ENCODE measurements at regions not wholly inside any gene's neighbourhood (a gene's known extent, or its start where the extent isn't known, plus 50 kb on each side); places are given as distances from the start of the nearest gene placed in this dataset.

DNA sequence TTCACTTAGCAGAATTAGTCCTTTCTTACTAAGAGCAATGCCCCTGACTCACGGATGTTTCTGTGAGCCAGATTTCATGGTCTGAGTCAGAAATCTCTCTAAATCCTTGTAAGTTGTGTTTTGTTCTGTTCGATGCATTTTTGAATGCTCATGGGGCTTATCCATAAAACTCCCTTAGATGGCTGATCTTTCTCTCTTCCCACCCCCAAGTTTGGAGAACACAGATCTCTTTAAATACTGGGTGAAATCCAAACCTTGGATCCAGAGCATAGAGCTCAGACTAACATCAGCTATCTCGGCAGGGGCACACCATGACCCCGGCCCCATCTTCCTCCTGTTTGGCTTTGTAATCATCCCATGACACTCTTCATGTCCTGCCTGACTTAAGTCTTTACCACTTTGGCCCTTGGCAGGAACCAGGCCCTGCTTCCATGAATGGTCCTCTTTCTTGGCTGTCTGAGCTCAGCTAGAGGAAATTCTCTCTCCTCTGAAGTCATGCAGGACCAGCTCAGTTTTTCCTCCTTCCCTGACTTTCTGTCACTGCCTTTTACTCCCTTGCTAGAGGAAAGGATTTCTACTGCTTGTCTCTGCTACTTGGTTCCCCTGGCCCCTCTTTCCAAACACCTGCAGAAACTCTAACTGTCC is 120.4 kb upstream of the RAB11FIP2 start:
- H3K4ac ChIP-seq (ENCODE audit: low read depth in 1 of 2, low read length in 2 of 2) = no peak overlapping the region
- 81% methylated on average over 4 of the region's 4 CpGs for WGBS

GRCh38 chr10:118163217-118163616 is 116.5 kb upstream of the RAB11FIP2 start:
- 64% methylated on average over 5 of the region's 6 CpGs for WGBS
- Histone ChIP-seq H3K4me1 (ENCODE audit: control insufficient read depth, insufficient read depth, low read depth, low read length) (no peaks in the 10 kb centered on the region), H3K14ac (ENCODE audit: low read length in 2 of 2) (no peak overlapping the region), H2AFZ (ENCODE audit: low read depth, low read length) (no peak overlapping the region), H3K27me3 (ENCODE audit: control insufficient read depth in 1 of 2, insufficient read depth in 1 of 2, low read length in 2 of 2) (no peaks in the 10 kb centered on the region), H3K27ac (ENCODE audit: low read length, poor library complexity, severe bottlenecking) (no peak overlapping the region), H3K9me3 (ENCODE audit: control insufficient read depth, low read length) (no peaks in the 10 kb centered on the region), H3K4me2 (ENCODE audit: low read length, poor library complexity, severe bottlenecking) (no peak overlapping the region), H3K79me1 (replicated peaks; ENCODE audit: low read length, poor library complexity, severe bottlenecking) (no peaks in the 10 kb centered on the region), H2BK12ac (ENCODE audit: low read length in 2 of 2) (no peak overlapping the region), H3K4ac (ENCODE audit: low read depth in 1 of 2, low read length in 2 of 2) (no peak overlapping the region), H3K36me3 (ENCODE audit: control insufficient read depth in 1 of 2, insufficient read depth in 2 of 2, low read depth in 1 of 2, low read length in 2 of 2) (no peaks in the 10 kb centered on the region), H4K8ac (ENCODE audit: low read length) (no peak overlapping the region), H3K23ac (ENCODE audit: low read length in 2 of 2) (no peak overlapping the region), H2BK15ac (ENCODE audit: low read depth, poor library complexity, severe bottlenecking) (no peak overlapping the region), H2BK120ac (ENCODE audit: low read depth, low read length) (no peak overlapping the region), H2AK5ac (ENCODE audit: low read length, severe bottlenecking) (no peak overlapping the region), H3K18ac (ENCODE audit: low read depth in 1 of 2, low read length in 2 of 2) (no peak overlapping the region), H4K91ac (ENCODE audit: low read length) (no peak overlapping the region), H3K4me3 (ENCODE audit: insufficient read depth in 1 of 2, low read depth in 1 of 2, low read length in 2 of 2) (no peak overlapping the region), H2BK5ac (ENCODE audit: low read depth, low read length, poor library complexity, severe bottlenecking) (no peak overlapping the region), H3K9ac (ENCODE audit: low read length) (no peak overlapping the region)
- DNase-seq = no peak

More for the DNA sequence above, 120.4 kb upstream of the RAB11FIP2 start:
- Histone ChIP-seq H4K91ac (ENCODE audit: low read length) (no peak overlapping the region), H2AFZ (ENCODE audit: low read depth, low read length) (no peak overlapping the region), H2BK5ac (ENCODE audit: low read depth, low read length, poor library complexity, severe bottlenecking) (no peak overlapping the region), H3K14ac (ENCODE audit: low read length in 2 of 2) (no peak overlapping the region), H4K8ac (ENCODE audit: low read length) (no peak overlapping the region), H3K4me2 (ENCODE audit: low read length, poor library complexity, severe bottlenecking) (no peak overlapping the region), H2BK120ac (ENCODE audit: low read depth, low read length) (no peak overlapping the region), H3K9ac (ENCODE audit: low read length) (peak overlapping the region; percentile 56), H3K27ac (ENCODE audit: low read length, poor library complexity, severe bottlenecking) (no peak overlapping the region), H3K4me3 (ENCODE audit: insufficient read depth in 1 of 2, low read depth in 1 of 2, low read length in 2 of 2) (peak overlapping the region in 1 of 2 experiments; percentile 61), H3K36me3 (ENCODE audit: control insufficient read depth in 1 of 2, insufficient read depth in 2 of 2, low read depth in 1 of 2, low read length in 2 of 2) (no peaks in the 10 kb centered on the region), H2BK12ac (ENCODE audit: low read length in 2 of 2) (no peak overlapping the region), H3K79me1 (replicated peaks; ENCODE audit: low read length, poor library complexity, severe bottlenecking) (no peaks in the 10 kb centered on the region), H3K27me3 (ENCODE audit: control insufficient read depth in 1 of 2, insufficient read depth in 1 of 2, low read length in 2 of 2) (no peaks in the 10 kb centered on the region), H2AK5ac (ENCODE audit: low read length, severe bottlenecking) (no peak overlapping the region), H3K23ac (ENCODE audit: low read length in 2 of 2) (no peak overlapping the region), H3K18ac (ENCODE audit: low read depth in 1 of 2, low read length in 2 of 2) (no peak overlapping the region), H3K4me1 (ENCODE audit: control insufficient read depth, insufficient read depth, low read depth, low read length) (no peaks in the 10 kb centered on the region), H3K9me3 (ENCODE audit: control insufficient read depth, low read length) (no peaks in the 10 kb centered on the region), H2BK15ac (ENCODE audit: low read depth, poor library complexity, severe bottlenecking) (no peak overlapping the region)
- DNase-seq = no peak

DNA sequence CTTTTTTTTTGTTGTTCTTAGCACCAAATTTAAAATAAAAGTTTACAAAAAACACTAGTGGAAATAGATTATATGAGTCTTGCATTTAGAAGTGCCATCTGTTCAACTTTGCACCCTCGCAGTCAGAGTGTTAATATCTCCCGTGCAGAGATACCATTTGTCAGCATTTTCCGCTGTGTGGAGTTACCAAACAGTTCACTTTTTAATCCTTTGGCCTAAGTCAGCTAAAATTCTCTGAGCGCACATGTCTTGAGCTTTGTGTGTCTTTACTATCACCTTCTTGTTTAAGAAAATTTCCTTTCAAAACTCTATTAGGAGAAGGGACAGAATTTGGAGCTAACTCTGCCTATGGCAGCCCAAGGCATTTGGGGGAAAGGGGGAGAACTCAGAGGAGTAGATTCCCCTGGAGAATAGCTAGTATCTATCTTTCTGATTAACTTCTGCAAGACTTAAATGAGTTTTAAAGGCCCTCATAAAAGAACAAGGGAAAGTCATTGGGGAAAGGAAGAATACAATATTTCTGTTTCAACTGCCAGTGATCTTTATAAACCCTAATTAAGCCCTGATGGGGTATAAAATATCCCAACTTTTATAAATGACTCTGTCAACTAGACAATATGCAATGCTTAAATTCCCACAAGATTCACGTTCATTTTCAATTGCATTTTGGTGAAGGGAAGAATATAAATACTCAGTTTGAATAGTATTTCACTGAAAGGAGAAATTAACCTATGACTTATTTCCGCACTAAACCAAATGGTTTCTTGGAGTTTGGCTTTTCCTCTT is 114.9 kb upstream of the RAB11FIP2 start:
- Histone ChIP-seq H3K23ac (ENCODE audit: low read length in 2 of 2) (no peak overlapping the region), H3K18ac (ENCODE audit: low read depth in 1 of 2, low read length in 2 of 2) (no peak overlapping the region), H3K9me3 (ENCODE audit: control insufficient read depth, low read length) (no peaks in the 10 kb centered on the region), H2BK120ac (ENCODE audit: low read depth, low read length) (no peak overlapping the region), H2BK15ac (ENCODE audit: low read depth, poor library complexity, severe bottlenecking) (no peak overlapping the region), H4K8ac (ENCODE audit: low read length) (no peak overlapping the region), H3K4me2 (ENCODE audit: low read length, poor library complexity, severe bottlenecking) (no peak overlapping the region), H3K4me1 (ENCODE audit: control insufficient read depth, insufficient read depth, low read depth, low read length) (no peaks in the 10 kb centered on the region), H3K14ac (ENCODE audit: low read length in 2 of 2) (no peak overlapping the region), H4K91ac (ENCODE audit: low read length) (no peak overlapping the region), H2AFZ (ENCODE audit: low read depth, low read length) (no peak overlapping the region), H3K4me3 (ENCODE audit: insufficient read depth in 1 of 2, low read depth in 1 of 2, low read length in 2 of 2) (no peak overlapping the region), H2AK5ac (ENCODE audit: low read length, severe bottlenecking) (no peak overlapping the region), H3K36me3 (ENCODE audit: control insufficient read depth in 1 of 2, insufficient read depth in 2 of 2, low read depth in 1 of 2, low read length in 2 of 2) (no peaks in the 10 kb centered on the region), H2BK12ac (ENCODE audit: low read length in 2 of 2) (no peak overlapping the region), H3K4ac (ENCODE audit: low read depth in 1 of 2, low read length in 2 of 2) (no peak overlapping the region), H3K27ac (ENCODE audit: low read length, poor library complexity, severe bottlenecking) (no peak overlapping the region), H3K79me1 (replicated peaks; ENCODE audit: low read length, poor library complexity, severe bottlenecking) (no peaks in the 10 kb centered on the region), H3K9ac (ENCODE audit: low read length) (no peak overlapping the region), H2BK5ac (ENCODE audit: low read depth, low read length, poor library complexity, severe bottlenecking) (no peak overlapping the region), H3K27me3 (ENCODE audit: control insufficient read depth in 1 of 2, insufficient read depth in 1 of 2, low read length in 2 of 2) (no peaks in the 10 kb centered on the region)
- WGBS = 74% methylated on average over 4 of the region's 6 CpGs
- DNase-seq = no peak

DNA sequence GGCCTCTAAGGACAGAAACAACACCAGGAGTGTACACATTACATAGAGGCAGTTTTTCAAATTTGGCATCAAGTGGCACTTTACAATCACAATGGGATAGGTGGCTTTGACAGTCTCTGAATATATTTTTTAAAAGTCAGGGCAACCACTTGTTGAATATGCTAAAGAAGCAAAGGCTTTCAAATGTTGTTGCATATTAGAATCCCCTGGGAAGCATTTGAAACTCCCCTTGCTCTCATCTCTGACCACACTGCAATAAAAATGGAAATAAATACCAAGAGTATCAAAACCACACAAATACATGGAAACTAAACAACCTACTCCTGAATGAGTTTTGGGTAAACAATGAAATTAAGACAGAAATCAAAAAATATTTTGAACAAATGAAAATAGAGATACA is 106.5 kb upstream of the RAB11FIP2 start:
- DNase-seq = no peak
- Histone ChIP-seq H4K8ac (ENCODE audit: low read length) (no peak overlapping the region), H3K4ac (ENCODE audit: low read depth in 1 of 2, low read length in 2 of 2) (no peak overlapping the region), H3K18ac (ENCODE audit: low read depth in 1 of 2, low read length in 2 of 2) (no peak overlapping the region), H4K91ac (ENCODE audit: low read length) (no peak overlapping the region), H2BK5ac (ENCODE audit: low read depth, low read length, poor library complexity, severe bottlenecking) (no peak overlapping the region), H3K27me3 (ENCODE audit: control insufficient read depth in 1 of 2, insufficient read depth in 1 of 2, low read length in 2 of 2) (no peaks in the 10 kb centered on the region), H3K4me1 (ENCODE audit: control insufficient read depth, insufficient read depth, low read depth, low read length) (no peaks in the 10 kb centered on the region), H3K14ac (ENCODE audit: low read length in 2 of 2) (no peak overlapping the region), H3K4me3 (ENCODE audit: insufficient read depth in 1 of 2, low read depth in 1 of 2, low read length in 2 of 2) (no peak overlapping the region), H2AK5ac (ENCODE audit: low read length, severe bottlenecking) (no peak overlapping the region), H3K9me3 (ENCODE audit: control insufficient read depth, low read length) (no peaks in the 10 kb centered on the region), H3K23ac (ENCODE audit: low read length in 2 of 2) (no peak overlapping the region), H3K79me1 (replicated peaks; ENCODE audit: low read length, poor library complexity, severe bottlenecking) (no peaks in the 10 kb centered on the region), H3K36me3 (ENCODE audit: control insufficient read depth in 1 of 2, insufficient read depth in 2 of 2, low read depth in 1 of 2, low read length in 2 of 2) (no peaks in the 10 kb centered on the region), H2BK15ac (ENCODE audit: low read depth, poor library complexity, severe bottlenecking) (no peak overlapping the region), H2BK12ac (ENCODE audit: low read length in 2 of 2) (no peak overlapping the region), H3K27ac (ENCODE audit: low read length, poor library complexity, severe bottlenecking) (no peak overlapping the region), H3K4me2 (ENCODE audit: low read length, poor library complexity, severe bottlenecking) (no peak overlapping the region), H2BK120ac (ENCODE audit: low read depth, low read length) (no peak overlapping the region), H3K9ac (ENCODE audit: low read length) (no peak overlapping the region), H2AFZ (ENCODE audit: low read depth, low read length) (no peak overlapping the region)
